HG03159 (cell line): ENCODE measurements at regions not wholly inside any gene's neighbourhood (a gene's known extent, or its start where the extent isn't known, plus 50 kb on each side); places are given as distances from the start of the nearest gene placed in this dataset.

Experiments
- ATAC-seq: cut with Tn5 transposase; IDR thresholded peaks from one replicate; pipeline ENCODE4 v1.9.1; 2021; ENCODE audit warnings: mild to moderate bottlenecking, moderate library complexity; ENCODE audit not compliant: unreplicated experiment

DNA sequence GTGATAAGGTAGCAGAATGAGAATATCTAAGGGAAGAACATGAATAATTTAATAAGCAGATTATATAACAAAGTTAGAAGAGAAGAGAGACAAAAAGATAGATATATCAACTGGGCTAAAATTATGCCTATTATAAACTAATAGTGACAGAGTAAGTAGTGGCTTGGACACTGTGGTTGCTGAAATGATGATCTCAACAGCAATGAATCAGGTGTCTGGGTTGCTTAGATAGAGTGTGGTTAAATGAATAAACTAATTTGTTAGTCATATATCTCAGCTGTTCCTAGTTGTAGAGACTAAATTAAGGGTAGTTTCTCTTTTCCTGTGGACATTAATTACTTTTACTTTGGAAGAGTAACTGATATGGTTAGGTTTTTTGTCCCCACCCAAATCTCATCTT, 1485.4 kb upstream of the CELF4 start:
- no peak for ATAC-seq

DNA sequence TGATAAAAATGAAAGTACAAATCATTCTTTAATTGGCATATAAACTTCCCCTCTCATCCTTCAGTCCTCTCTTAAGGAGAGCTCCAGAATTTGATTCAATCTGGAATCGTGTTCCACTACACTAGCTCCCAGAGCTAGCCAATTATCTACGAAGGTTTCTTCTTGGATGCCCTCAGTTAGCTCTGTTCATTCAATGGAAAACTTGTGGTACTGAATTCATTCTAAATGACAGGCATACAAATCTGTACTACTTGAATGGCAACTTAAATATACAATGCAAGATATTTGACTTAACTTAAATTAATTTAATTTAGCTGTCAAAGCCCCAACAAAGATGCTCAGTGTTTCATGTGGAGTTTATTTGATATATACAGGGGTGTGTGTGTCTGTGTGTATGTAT, 1474.2 kb upstream of the CELF4 start:
- ATAC-seq: no peak

DNA sequence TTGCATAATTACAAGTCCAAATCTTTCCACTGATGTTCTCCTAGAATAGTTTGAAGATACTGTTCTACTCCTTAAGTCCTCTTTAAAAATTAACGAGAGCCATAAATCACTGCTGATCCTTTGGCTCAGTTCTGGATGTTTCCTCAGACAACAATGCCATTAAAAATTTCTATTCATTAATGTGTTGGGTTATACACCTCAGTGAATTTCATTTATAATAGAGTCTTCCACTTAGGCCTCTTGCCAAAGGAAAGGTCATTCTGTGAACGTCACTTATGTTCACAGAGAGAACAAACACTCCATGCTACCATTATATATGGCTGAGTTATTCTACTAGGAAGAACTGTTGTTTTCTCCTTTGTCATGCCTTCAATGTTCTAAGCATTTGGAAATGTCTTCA, 1472.3 kb upstream of the CELF4 start:
- ATAC-seq: no peak

DNA sequence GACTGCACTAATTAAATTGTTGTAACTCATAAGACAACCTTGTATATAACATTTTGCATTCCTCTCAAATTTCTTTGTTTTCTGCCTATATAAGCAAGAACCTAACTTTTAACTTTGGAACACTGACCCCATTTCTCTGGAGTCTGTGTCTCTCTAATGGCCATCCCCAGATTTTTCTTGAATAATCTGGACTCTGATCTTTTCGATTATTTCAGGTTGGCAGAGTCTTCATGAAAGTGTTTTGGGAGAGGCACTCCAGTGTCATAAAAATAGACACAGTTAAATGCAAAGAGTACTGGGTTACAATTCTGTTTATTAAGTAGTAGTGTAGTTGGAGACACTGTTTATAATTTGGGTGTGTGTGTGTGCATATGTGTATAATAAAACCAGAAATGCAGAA, 1467.7 kb upstream of the CELF4 start:
- no peak for ATAC-seq

DNA sequence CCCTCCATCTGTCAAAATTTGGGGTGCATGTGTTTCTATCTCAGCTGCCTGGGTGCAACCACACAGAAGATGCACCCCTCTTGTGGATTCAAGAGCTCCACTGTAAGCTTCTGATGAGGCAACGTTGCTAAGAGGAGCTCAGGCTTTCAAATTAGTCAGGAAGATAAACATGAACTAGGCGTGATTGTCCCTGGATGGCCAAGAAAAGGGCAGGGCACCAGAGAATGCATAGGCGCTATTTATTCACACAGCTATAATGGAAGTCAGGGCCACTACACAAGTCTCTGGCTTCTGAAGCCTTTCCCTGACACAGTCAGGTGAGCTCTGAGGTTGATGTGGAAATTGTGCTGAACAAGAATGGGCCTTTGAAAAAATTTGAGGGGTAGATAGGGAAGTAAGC, 1466.0 kb upstream of the CELF4 start:
- no peak for ATAC-seq

DNA sequence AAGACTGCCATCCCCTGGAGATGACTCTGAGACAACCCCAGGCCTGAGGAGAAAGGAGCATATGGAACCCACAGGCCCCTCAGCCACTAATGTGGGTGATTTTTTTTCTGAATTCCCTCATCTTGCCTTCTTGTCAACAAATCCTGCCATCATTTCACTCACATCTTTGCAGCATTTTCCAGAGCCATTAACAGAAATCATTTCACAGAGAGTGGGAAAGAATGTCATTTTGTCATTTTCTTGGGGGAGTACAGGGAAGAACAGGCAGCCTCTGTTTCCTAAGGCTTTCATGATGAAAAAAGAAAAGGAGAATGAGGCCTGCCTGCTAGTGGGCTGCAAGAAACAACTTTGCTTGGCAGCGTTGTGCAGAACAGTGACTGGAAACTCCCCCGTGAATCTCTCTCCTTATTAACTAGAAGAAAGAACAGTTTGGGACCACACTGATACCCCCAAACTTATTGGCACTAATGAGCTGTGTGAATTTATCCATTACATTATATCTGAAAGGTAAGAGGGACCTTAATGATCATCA, 1464.6 kb upstream of the CELF4 start:
- ATAC-seq: no peak

DNA sequence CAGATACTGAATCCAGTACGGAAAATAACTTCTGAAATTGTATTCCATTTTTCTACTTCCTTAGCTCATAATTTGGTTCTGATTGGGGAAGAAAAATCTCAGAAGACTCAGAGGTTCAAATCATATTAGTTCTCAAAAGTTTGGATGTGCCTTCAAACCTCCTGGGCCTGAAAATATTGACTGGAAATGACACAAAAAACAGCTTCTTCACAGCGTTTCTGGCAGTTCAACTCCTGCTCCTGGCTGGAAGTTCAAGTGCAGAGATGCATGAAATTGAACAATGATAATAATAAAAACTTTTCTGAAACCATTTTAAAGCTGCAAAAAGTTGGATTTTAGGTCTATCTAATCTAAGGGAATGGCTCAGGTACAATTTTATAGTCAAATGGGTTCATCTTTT, 1459.9 kb upstream of the CELF4 start:
- ATAC-seq: no peak

DNA sequence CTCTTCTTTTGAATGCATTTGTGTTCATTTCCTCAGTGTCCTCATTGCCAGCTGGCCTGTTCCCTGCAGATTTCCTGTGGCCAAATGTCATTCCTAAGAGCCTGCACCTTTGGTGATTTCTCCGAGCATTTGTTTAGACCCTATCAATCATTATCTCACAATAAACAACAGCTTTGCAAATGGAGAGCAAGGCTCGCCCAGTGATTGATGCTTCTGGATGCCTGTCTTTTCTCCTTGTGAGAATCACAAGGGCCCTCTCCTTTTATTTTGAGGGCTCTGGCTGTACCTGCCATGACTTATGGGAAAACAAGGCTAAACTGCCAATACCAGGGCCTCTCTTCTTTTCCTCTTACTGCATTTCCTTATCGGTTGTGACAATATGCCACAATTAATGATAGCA, 1454.4 kb upstream of the CELF4 start:
- ATAC-seq: no peak

DNA sequence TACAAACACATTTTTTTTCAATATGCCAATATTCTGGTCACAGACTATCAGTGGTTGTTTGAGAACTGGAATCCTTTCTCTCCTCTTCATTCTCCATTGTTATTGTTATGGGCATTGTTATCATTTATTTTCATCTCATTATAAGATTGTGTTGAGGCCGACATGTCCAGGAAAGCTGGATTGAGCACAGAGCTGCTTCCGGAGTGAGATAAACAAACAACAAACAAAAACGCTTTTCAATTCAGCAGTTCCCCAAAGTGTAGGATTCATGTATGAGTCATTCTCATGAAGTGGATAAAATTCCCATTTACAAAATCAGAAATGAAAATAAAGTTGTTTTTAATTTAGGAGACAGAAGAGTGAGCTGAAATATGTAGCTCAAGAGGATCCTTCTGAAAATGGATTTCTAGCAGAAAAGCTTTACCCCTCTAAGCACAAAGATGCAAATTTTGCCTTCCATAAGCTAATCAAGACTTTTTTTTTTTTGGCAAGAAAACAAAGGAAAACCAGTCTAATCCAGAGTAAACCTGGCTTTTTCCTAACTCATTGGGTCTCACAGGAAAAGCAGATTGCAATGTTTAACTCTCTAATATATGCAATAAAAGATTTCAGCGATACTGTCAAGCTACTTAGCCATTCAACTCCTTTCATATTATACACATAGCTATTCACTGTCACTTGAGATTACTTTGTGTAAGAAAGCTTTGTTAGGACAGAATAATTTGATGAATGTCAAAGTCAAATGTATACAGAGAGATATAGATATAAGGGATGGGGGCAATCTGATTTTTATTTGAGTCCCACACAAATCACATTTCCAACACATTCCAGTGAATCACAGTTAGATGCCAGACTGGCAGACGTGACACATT, 1441.7 kb upstream of the CELF4 start:
- no peak for ATAC-seq

DNA sequence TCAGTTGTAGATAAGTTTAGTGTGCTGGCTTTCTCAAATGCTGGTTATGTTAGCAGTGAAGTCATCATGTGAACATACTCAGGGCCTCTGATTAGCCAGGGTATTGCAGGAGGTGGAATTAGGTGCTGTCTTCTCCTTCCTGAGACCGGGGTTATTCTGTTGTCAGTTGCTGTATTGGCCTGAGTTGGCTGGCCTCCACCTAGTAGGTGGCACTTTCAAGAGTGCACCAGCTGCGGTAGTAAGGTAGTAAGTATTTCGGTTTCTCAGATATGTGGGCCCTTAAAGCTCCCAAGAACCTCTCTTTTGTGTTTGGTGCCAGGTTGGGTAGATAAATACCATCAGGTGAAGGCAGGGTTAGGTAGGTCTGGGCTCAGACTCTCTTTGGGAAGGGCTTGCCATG, 1430.5 kb upstream of the CELF4 start:
- no peak for ATAC-seq

DNA sequence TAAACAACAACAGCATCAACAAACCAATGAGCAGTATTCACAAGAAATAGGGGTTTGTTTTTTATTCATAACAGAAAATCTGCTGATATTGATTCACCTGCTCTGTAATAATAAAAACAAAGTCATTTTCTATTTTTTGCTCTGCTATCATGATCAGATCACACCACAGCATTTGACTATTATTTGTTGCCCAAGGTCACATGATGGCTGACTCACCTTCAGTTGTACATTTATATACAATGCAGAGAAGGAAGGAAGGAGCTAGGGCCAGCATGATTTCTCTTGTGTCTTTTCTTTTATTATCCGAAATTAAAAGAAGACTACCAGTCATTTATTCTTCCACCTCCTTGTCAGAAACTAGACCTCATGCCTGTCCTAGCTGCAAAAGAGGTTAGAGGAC, 1427.7 kb upstream of the CELF4 start:
- no peak for ATAC-seq

DNA sequence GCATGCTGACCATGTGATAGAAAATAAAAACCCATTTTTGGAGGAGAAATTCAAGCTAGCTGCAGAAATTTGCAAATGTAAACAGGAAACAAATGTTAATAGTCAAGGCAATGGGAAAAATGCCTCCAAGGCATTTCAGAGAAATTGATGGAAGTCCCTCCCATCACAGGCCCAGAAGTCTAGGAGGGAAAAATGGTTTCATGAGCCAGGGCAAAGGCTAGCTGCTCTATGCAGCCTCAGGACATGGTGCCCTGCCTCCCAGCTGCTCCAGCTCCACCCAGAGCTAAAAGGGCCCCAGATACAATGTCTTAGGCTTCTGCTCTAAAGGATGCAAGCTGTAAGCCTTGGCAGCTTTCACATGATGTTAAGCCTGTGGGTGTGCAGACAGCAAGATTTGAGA, 1419.4 kb upstream of the CELF4 start:
- no peak for ATAC-seq

DNA sequence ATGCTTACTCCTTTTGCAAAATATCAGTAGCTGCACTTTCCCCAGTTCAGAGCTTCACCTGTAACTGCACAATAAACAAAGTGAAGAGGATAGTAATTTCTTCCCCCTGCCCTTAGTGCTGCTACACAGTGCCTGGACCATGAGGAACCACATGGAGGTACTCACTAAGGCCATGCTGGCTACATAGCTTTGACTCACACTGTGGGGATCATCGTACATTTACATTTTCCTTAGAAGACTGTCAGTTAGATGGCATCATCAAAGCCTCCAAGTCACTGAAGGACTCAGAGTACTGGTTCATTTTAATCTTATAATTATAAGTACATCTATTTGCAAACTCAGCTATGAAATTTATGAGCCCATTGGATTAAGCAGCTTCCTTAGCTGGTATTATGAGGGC, 1416.5 kb upstream of the CELF4 start:
- ATAC-seq: no peak

DNA sequence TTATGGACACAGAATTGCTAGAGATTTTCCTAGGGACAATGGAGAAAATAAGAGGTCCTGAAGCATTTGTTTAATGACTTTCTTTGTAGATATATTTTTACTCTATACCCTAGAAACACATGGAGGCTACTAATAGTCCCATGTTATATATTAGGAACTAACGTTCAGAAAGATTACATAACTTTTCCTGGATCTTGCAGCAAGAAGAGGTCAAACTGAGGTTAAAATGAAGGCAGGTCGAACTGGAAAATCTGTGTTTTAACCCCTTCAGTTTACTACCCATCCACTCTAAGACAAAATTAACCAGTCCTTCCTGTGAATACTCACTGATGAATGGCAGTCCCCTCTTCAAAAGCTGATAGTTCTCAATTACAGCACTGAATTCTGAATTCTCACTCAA, 1415.8 kb upstream of the CELF4 start:
- ATAC-seq: no peak

DNA sequence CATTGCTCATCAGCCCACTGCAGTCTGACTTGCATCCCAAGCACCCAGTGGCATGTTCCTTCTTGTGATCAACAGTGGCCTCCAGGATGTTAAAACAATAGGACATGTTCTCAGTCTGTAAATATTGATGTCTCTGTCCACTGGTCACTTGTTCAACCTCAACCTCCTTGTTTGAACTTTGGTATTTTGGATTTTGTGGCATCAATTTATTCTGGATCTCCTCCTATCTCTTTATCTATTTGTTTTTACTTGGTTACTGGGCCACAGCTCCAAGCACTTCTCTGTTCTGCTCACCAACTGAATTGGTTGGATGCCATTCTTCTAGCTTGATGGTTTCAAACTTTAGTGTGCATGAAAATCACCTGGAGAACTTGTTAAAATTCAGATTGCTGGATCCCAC, 1414.8 kb upstream of the CELF4 start:
- no peak for ATAC-seq

DNA sequence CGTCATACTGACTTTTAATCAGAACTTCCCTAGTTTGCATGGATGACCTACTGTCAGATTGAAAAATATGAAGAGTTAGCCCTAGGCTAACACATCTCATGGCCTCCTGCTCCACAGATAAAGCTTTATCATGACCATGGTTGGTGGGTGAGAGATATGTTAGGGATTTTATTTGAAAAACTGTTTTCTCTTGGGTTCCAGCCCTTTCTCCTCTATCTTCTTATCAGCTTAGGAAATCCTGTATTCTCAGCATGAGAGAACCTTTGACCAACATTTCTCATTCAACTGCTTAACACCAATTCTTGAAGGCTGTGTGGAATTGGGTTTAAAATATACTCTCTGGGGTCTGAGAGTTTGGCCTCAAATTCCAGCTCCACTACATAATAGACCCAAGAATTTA, 1407.0 kb upstream of the CELF4 start:
- ATAC-seq: no peak

DNA sequence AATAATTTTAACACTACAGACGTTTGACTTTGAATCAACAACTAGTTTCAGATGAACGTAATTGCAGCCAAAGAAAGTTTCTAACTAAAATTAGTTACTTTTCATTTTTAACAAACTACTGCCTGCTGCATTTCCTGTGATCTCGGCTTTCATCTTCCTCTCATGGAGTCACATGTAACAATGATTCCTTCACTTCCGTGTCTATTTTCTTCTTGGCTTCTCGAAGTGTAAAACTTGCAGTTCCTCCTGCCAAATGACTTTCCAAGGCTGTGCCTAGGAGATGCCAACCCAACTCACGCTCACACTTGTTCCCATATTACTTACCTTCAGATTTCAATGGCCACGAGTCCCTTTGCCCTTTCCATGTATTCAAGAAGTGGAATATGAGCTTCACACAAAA, 1406.3 kb upstream of the CELF4 start:
- ATAC-seq: no peak

DNA sequence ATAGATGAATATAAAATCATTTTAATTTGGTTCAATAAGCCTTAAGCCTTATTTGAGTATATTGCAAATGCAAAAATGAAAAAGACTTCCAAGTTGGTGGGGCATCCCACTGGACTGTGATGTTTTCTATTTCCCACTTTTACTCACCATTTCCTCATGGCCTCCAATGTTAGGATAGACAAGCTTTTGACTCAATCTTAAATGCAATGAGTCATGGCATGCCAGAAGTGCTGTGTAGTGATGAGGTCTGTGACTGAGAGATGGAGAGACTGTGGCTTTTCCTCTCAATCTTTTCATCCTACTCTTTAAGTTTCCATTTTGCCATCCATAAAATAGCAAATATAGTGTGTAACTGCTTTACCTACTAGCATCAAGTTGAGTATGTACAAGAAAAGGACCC, 1401.2 kb upstream of the CELF4 start:
- no peak for ATAC-seq

DNA sequence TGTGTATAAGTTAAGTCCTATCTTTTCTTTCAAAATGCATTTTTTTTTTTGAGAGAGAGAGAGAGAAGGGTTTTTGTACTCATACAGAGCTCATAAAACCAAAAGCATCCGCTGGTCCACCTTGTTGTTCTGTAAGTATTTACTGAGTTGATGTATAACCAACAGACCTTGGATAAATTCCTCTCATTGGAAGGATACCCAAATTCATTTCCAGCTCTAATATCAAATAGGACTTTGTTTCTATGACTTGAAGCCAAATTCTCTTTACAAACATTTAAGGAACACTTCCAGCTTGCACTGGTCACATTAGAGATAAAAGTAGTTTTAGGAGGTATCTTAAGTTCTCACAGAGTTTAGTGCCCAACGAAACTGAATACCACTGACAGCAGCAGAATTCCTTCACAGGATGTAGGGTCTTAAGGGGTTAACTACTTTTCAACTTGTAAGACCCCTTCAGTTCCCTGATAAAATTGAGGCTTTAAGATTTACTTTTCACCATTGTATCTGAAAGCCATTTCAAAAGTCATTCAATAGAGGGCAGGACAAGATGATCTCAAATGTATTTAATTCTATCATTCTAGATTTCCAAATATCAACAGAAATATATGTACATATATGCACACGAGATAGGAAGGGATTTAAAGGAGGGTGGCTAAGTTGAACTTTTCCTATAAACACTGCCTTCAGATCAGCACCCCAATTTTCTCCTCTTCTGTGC, 1398.5 kb upstream of the CELF4 start:
- no peak for ATAC-seq

DNA sequence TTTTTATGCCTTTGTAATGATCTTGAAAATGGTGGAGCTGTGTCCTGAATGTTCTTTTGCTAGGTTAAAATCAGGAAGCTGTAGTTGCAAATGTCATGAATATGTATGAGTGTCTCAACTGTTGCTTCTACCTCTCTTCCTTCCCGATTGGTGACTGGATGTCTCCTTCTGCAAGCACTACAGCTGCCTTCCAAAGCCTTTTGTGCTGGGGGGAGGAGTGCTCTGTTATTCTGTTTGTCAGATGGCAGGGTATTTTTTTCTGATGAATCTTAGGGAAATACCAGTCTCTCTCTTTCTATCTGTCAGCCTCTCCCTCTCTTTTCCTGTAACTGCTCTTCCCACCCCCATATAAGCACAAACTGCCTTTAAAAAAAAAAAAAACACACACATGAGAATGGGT, 1396.3 kb upstream of the CELF4 start:
- ATAC-seq: no peak

DNA sequence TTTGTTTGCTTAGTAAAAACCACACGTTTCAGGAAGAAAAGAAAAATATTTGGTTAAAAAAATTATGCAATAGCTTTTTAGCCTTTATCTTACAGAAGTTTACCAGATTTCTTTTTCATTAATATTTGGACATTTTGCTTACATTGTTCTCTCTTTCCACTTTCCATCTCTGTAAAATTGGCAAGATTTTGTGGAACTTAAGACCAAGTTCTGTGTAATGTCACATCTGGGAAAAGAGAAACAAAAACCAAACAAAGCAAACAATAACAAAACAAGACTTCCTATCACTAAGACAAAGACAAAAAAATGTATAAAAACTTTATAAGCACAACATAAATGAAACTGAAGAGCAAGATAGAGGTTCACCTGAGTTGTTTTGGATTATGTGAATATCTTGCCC, 1392.1 kb upstream of the CELF4 start:
- no peak for ATAC-seq

DNA sequence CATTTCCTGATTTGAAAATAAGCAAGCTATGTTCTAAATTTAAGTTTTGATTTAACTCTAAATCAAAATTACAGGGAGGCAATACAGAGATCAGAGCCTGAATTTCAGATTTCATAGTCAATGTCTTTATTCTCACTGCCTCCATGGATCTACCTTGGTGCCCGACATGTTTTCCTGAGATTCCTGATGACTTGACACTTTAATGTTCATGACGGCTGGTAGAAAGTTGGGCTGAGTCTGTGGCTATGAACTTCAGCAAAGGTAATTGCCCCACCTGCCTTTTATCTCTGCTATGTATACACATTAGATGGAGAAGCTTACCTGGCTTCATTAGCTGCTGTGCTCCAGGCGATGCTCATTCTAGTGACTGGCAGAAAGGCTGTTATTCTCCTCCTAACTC, 1390.5 kb upstream of the CELF4 start:
- ATAC-seq: no peak
